Loucy (cell line): ENCODE measurements at regions not wholly inside any gene's neighbourhood (a gene's known extent, or its start where the extent isn't known, plus 50 kb on each side); places are given as distances from the start of the nearest gene placed in this dataset.

ENCODE experiments used
- H2AFZ ChIP-seq: fragments of 200-600 bp; sonication (generic); 2 replicates; pipeline ENCODE4 v1.6.0; 2016; ENCODE audit warnings: antibody characterized with exemption, mild to moderate bottlenecking, low read length, moderate library complexity
- H3F3A ChIP-seq: fragments of 200-600 bp; 2 replicates; pipeline ENCODE4 v1.6.0; 2016; ENCODE audit warnings: antibody characterized with exemption, low read depth, mild to moderate bottlenecking
- H3K27me3 ChIP-seq: fragments of 200-600 bp; sonication (generic); 2 replicates; pipeline ENCODE4 v1.6.1; 2014; ENCODE audit warnings: low read length, mild to moderate bottlenecking; ENCODE audit not compliant: insufficient read depth, poor library complexity, severe bottlenecking
- H3K36me3 ChIP-seq: fragments of 200-600 bp; sonication (generic); 2 replicates; pipeline ENCODE4 v1.6.1; 2016; ENCODE audit warnings: low read length; ENCODE audit not compliant: insufficient read depth
- H3K4me1 ChIP-seq: fragments of 200-600 bp; sonication (generic); 2 replicates; pipeline ENCODE4 v1.5.1; 2014; ENCODE audit warnings: low read length, mild to moderate bottlenecking; ENCODE audit not compliant: insufficient read depth, poor library complexity, severe bottlenecking
- H3K4me2 ChIP-seq: fragments of 200-600 bp; sonication (generic); 2 replicates; pipeline ENCODE4 v1.6.0; 2014; ENCODE audit warnings: antibody characterized with exemption, low read length, low read depth, mild to moderate bottlenecking; ENCODE audit not compliant: poor library complexity, severe bottlenecking
- H3K4me3 ChIP-seq: fragments of 200-600 bp; sonication (generic); 2 replicates; pipeline ENCODE4 v1.5.1; 2014; ENCODE audit warnings: low read length, mild to moderate bottlenecking, mixed read lengths; ENCODE audit not compliant: poor library complexity, severe bottlenecking
- H3K79me2 ChIP-seq: fragments of 200-600 bp; sonication (generic); 2 replicates; pipeline ENCODE4 v1.6.1; 2014; ENCODE audit warnings: low read length; ENCODE audit not compliant: insufficient read depth
- H3K9ac ChIP-seq: fragments of 200-600 bp; sonication (generic); 2 replicates; pipeline ENCODE4 v1.6.0; 2014; ENCODE audit warnings: mild to moderate bottlenecking, low read depth, low read length, moderate library complexity; ENCODE audit not compliant: poor library complexity, severe bottlenecking
- H3K9me2 ChIP-seq: fragments of 200-600 bp; sonication (generic); replicated peaks from 2 replicates; pipeline ENCODE4 v1.6.1; 2016; ENCODE audit warnings: low read depth, low read length, mixed read lengths
- H3K9me3 ChIP-seq: fragments of 200-600 bp; sonication (generic); 2 replicates; pipeline ENCODE4 v1.6.1; 2014; ENCODE audit warnings: mild to moderate bottlenecking, antibody characterized with exemption, low read length, low read depth; ENCODE audit not compliant: insufficient read depth
- H4K20me1 ChIP-seq: fragments of 200-600 bp; sonication (generic); 2 replicates; pipeline ENCODE4 v1.6.0; 2014; ENCODE audit warnings: antibody characterized with exemption, low read length, mild to moderate bottlenecking; ENCODE audit not compliant: insufficient read depth, poor library complexity, severe bottlenecking
- EZH2phosphoT487 ChIP-seq: fragments of 200-600 bp; IDR thresholded peaks from 2 replicates; pipeline ENCODE4 v1.6.1; 2018; ENCODE audit warnings: antibody characterized with exemption, mild to moderate bottlenecking, moderate library complexity, borderline replicate concordance
- TF ChIP-seq, protein P1 (sequence below): fragments of 200-600 bp; sonication (generic); conservative IDR thresholded peaks from 2 replicates; pipeline ENCODE4 v1.5.1; 2014; ENCODE audit warnings: mild to moderate bottlenecking, antibody characterized with exemption, low read length

DNA sequence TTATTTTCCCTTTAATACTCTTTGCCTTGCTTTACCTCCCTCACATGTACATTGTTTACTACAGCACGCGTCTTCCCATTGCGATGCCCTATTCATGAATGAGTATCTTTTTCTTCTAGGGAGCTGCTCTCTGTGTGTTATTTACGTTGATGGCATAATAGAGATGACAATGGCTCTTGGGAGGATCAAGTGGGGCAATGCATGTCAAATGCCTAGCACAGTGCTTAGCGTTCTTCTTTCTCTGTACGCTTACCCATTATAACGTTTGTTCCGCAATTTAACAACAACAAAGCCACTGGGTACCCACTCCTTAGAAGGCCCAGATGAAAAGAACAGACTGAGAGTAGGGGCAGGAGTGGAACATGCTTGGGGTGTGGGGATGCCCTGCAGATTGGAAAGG is 271.6 kb upstream of the TNRC6C start:
- Histone ChIP-seq H3K9me3 (no peaks in the 10 kb centered on the region), H3K4me2 (no peak overlapping the region), H4K20me1 (no peaks in the 10 kb centered on the region), H3K36me3 (no peaks in the 10 kb centered on the region), H3K4me1 (peaks cover 23% of the 10 kb centered on the region), H2AFZ (no peak overlapping the region), H3K9me2 (no peaks in the 10 kb centered on the region), H3K79me2 (no peaks in the 10 kb centered on the region), H3F3A (no peaks in the 10 kb centered on the region; the same call in 1 of the 2 replicates), H3K4me3 (no peak overlapping the region), H3K27me3 (no peaks in the 10 kb centered on the region), H3K9ac (no peak overlapping the region)
- TF ChIP-seq EZH2phosphoT487, result no peak
- TF ChIP-seq, protein P1, sequence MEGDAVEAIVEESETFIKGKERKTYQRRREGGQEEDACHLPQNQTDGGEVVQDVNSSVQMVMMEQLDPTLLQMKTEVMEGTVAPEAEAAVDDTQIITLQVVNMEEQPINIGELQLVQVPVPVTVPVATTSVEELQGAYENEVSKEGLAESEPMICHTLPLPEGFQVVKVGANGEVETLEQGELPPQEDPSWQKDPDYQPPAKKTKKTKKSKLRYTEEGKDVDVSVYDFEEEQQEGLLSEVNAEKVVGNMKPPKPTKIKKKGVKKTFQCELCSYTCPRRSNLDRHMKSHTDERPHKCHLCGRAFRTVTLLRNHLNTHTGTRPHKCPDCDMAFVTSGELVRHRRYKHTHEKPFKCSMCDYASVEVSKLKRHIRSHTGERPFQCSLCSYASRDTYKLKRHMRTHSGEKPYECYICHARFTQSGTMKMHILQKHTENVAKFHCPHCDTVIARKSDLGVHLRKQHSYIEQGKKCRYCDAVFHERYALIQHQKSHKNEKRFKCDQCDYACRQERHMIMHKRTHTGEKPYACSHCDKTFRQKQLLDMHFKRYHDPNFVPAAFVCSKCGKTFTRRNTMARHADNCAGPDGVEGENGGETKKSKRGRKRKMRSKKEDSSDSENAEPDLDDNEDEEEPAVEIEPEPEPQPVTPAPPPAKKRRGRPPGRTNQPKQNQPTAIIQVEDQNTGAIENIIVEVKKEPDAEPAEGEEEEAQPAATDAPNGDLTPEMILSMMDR, result no peak

DNA sequence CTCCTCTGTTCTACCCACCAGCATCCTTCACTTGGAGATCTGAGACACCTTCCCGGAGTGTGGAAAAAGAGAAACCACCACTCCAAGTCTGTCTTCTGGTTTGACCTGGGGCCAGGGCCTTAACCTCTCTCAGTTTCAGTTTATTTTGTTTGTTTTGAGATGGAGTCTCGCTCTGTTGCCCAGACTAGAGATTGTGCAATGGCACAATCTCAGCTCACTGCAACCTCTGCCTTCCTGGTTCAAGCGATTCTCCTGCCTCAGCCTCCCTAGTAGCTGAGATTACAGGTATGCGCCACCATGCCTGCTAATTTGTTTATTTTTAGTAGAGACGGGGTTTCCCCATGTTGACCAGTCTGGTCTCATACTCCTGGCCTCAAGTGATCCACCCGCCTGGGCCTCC is 271.1 kb upstream of the TNRC6C start:
- Histone ChIP-seq H2AFZ (no peak overlapping the region), H3K4me2 (no peak overlapping the region), H3K36me3 (no peaks in the 10 kb centered on the region), H3K9me2 (no peaks in the 10 kb centered on the region), H3F3A (no peaks in the 10 kb centered on the region; the same call in 1 of the 2 replicates), H3K4me1 (peaks cover 28% of the 10 kb centered on the region), H3K79me2 (no peaks in the 10 kb centered on the region), H3K9me3 (no peaks in the 10 kb centered on the region), H3K4me3 (no peak overlapping the region), H4K20me1 (no peaks in the 10 kb centered on the region), H3K27me3 (no peaks in the 10 kb centered on the region), H3K9ac (no peak overlapping the region)
- TF ChIP-seq EZH2phosphoT487, result no peak
- TF ChIP-seq, protein P1, result no peak

DNA sequence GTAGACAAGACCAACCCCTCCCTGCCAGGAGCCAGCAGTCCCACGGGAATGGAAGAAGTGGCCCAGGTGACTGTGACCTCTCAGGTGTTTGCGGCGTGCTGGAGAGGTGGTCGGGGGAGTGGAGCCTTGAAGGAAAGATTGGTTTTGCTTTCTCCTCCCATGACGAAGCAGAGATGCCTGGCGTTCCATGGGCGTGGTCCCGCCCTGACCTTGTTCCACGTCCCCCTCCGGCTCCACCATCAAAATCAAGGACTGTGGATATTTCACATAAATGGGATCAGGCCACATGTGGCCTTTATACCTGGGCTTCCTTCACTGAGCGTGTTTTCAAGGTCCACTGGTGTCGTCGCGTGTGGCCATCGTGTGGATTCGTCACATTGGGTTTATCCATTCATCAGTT is 270.6 kb upstream of the TNRC6C start:
- H3K4me3 ChIP-seq, result no peak overlapping the region
- no peak overlapping the region for H2AFZ ChIP-seq
- H3K36me3 ChIP-seq, result no peaks in the 10 kb centered on the region
- H3K9me3 ChIP-seq, result no peaks in the 10 kb centered on the region
- peaks cover 32% of the 10 kb centered on the region for H3K4me1 ChIP-seq
- no peak overlapping the region for H3K4me2 ChIP-seq
- no peaks in the 10 kb centered on the region for H3K27me3 ChIP-seq
- no peaks in the 10 kb centered on the region for H3K79me2 ChIP-seq
- TF ChIP-seq, protein P1, result no peak
- TF ChIP-seq EZH2phosphoT487, result no peak
- no peaks in the 10 kb centered on the region for H4K20me1 ChIP-seq
- H3K9me2 ChIP-seq, result no peaks in the 10 kb centered on the region
- no peak overlapping the region for H3K9ac ChIP-seq
- no peaks in the 10 kb centered on the region; the same call in 1 of the 2 replicates for H3F3A ChIP-seq
